ENCODE measurements at regions not wholly inside any gene's neighbourhood (a gene's known extent, or its start where the extent isn't known, plus 50 kb on each side); places are given as distances from the start of the nearest gene placed in this dataset.

GRCh38 chr11:71178076-71178475 lies 74.3 kb downstream of the SHANK2 start:
- TF ChIP-seq CTCF (IDR thresholded peaks at IDR 0.05) = no peak
- no peak for TF ChIP-seq POLR2A (IDR thresholded peaks at IDR 0.05)
